ENCODE measurements at regions not wholly inside any gene's neighbourhood (a gene's known extent, or its start where the extent isn't known, plus 50 kb on each side); places are given as distances from the start of the nearest gene placed in this dataset.

DNA sequence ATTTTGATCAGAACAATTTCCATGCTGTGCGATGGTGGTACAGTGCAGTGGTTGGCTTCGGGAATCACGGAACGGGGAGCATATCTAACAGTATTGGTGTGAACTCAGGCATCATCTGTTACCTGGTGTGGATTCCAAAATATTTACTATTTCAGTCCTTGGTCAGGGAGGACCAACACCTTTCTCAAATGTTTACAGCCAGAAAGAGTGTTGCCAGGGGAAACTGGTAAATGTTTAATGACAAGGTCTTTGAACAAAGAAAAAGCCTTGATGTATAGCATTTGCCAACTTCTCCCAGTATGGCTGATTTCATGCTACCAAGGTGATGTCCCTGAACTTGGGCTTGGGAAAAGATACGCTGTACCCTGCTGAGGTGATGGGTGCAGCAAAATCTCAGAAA, 145.6 kb upstream of the POC5 start:
- Histone ChIP-seq H3K27me3 (replicated peaks in 1 of 4; ENCODE audit: control insufficient read depth in 3 of 4, extremely low read depth in 1 of 4, insufficient read depth in 3 of 4, low read length in 3 of 4) (no peaks in the 10 kb centered on the region), H2BK12ac (ENCODE audit: low read depth, low read length) (no peak overlapping the region)
- no peak for FAIRE-seq

More for the DNA sequence above, 145.6 kb upstream of the POC5 start:
- no peak overlapping the region for H3K4me3 ChIP-seq (ENCODE audit: extremely low read depth in 1 of 4, insufficient read depth in 2 of 4, low read depth in 3 of 4, low read length in 4 of 4)
- no peaks in the 10 kb centered on the region for H4K20me1 ChIP-seq (replicated peaks in 1 of 2; ENCODE audit: control insufficient read depth in 1 of 2, insufficient read depth in 2 of 2, low read length in 2 of 2)
- TF ChIP-seq SP4 (IDR thresholded peaks at IDR 0.05; ENCODE audit: low read length) (no peak), CREB1 (IDR thresholded peaks at IDR 0.05) (no peak), E2F6 (IDR thresholded peaks at IDR 0.05) (no peak), CEBPB (IDR thresholded peaks at IDR 0.05; ENCODE audit: low read depth, low read length) (no peak), ZNF274 (IDR thresholded peaks at IDR 0.05; ENCODE audit: borderline replicate concordance, extremely low read depth, low read length) (no peak), ATF3 (IDR thresholded peaks at IDR 0.05; ENCODE audit: insufficient read depth, low read depth, low read length) (no peak), CTBP2 (IDR thresholded peaks at IDR 0.05; ENCODE audit: borderline replicate concordance, insufficient read depth, insufficient read length, low read length) (no peak), KDM5A (IDR thresholded peaks at IDR 0.05; ENCODE audit: low read length) (no peak), FOSL1 (IDR thresholded peaks at IDR 0.05; ENCODE audit: insufficient read depth, low read depth, low read length) (no peak), TCF12 (IDR thresholded peaks at IDR 0.05; ENCODE audit: low read depth, low read length) (no peak), TEAD4 (IDR thresholded peaks at IDR 0.05; ENCODE audit: low read depth, low read length) (no peak), EP300 (IDR thresholded peaks at IDR 0.05; ENCODE audit: borderline replicate concordance in 1 of 2, low read depth in 2 of 2, low read length in 2 of 2) (no peak), BCL11A (IDR thresholded peaks at IDR 0.05; ENCODE audit: low read depth in 2 of 2, low read length in 2 of 2) (no peak), RNF2 (IDR thresholded peaks at IDR 0.05; ENCODE audit: borderline replicate concordance, low read depth, low read length, missing control alignments, poor library complexity, severe bottlenecking) (no peak)
- H2BK5ac ChIP-seq (ENCODE audit: low read depth, low read length), result no peak overlapping the region
- H3K79me2 ChIP-seq (ENCODE audit: control insufficient read depth in 1 of 2, insufficient read depth in 2 of 2, low read length in 2 of 2), result no peaks in the 10 kb centered on the region
- WGBS, 2 experiments (ENCODE audit: extremely low coverage in 1 of 2, insufficient coverage in 1 of 2, insufficient read length in 1 of 2, insufficient replicate concordance in 2 of 2, low coverage in 1 of 2, low lambda C conversion rate in 2 of 2, missing lambda C conversion rate in 1 of 2), result 88% methylated on average over 5 of the region's 5 CpGs; no CpG with 5 or more reads in 1 of the 2 experiments
- no peak overlapping the region for H4K8ac ChIP-seq (ENCODE audit: extremely low read depth, insufficient read depth, low read length)
- H4K91ac ChIP-seq (replicated peaks; ENCODE audit: insufficient read length, low read length), result no peak overlapping the region
- no peaks in the 10 kb centered on the region for H3K4me1 ChIP-seq (replicated peaks in 1 of 4; ENCODE audit: control insufficient read depth in 3 of 4, insufficient read depth in 4 of 4, low read length in 3 of 4)
- no peak overlapping the region for H3K4me2 ChIP-seq (ENCODE audit: insufficient read depth in 1 of 2, low read depth in 2 of 2, low read length in 2 of 2)
- no peak overlapping the region for H3K56ac ChIP-seq (replicated peaks; ENCODE audit: insufficient read length, low read depth, low read length)
- no peak overlapping the region for H2BK15ac ChIP-seq (ENCODE audit: low read length)
- H2AK5ac ChIP-seq (ENCODE audit: low read depth, low read length), result no peak overlapping the region
- CTCF ChIA-PET (ENCODE audit: partially characterized antibody), result no interaction called here
- no peaks in the 10 kb centered on the region for H3K23me2 ChIP-seq (ENCODE audit: low read depth, low read length)
- no peaks in the 10 kb centered on the region for H3K36me3 ChIP-seq (ENCODE audit: control insufficient read depth in 2 of 4, insufficient read depth in 4 of 4, low read length in 3 of 4)
- H3K9me3 ChIP-seq (ENCODE audit: insufficient read depth in 2 of 2, low read depth in 1 of 2, low read length in 1 of 2), result peaks cover 2 to 3% of the 10 kb centered on the region in 2 experiments; a peak in 1 of 4 replicates
- H2AFZ ChIP-seq (ENCODE audit: low read length), result no peak overlapping the region
- POLR2A ChIA-PET (ENCODE audit: partially characterized antibody), result no interaction called here
- H2BK120ac ChIP-seq (replicated peaks; ENCODE audit: low read depth, low read length), result no peak overlapping the region
- no peak overlapping the region for H3K18ac ChIP-seq (ENCODE audit: extremely low read depth, low read length)
- no peak overlapping the region for H3K14ac ChIP-seq (ENCODE audit: insufficient read length)
- H3K79me1 ChIP-seq (ENCODE audit: low read depth, low read length), result no peaks in the 10 kb centered on the region
- no peak overlapping the region for H2BK20ac ChIP-seq (ENCODE audit: low read length)
- no peak for DNase-seq (ENCODE audit: low read depth in 1 of 2, low spot score in 2 of 2)
- H4K5ac ChIP-seq (ENCODE audit: insufficient read length, low read depth, low read length), result no peak overlapping the region
- H3K4ac ChIP-seq (replicated peaks; ENCODE audit: insufficient read length, low read depth, low read length), result no peak overlapping the region
- no peak overlapping the region for H3K9ac ChIP-seq (replicated peaks in 1 of 4; ENCODE audit: extremely low read depth in 1 of 4, low read depth in 3 of 4, low read length in 3 of 4)
- no peak overlapping the region for H3K27ac ChIP-seq (ENCODE audit: low read depth, low read length)
- H3K23ac ChIP-seq (ENCODE audit: insufficient read length), result no peak overlapping the region

Measured in H1 (cell line).